Skin epidermis (tissue), 12 donors: ENCODE measurements at regions not wholly inside any gene's neighbourhood (a gene's known extent, or its start where the extent isn't known, plus 50 kb on each side); places are given as distances from the start of the nearest gene placed in this dataset.

Experiments used
- H3K27ac ChIP-seq, 21 experiments: fragments of 200-600 bp; sonication (generic) in 11 of 21; one replicate each; pipeline ENCODE4 v1.5.0; 2020; ENCODE audit warnings: mild to moderate bottlenecking in 3 of 21, inconsistent platforms in 2 of 21, moderate library complexity in 2 of 21
- H3K4me3 ChIP-seq, 7 experiments: fragments of 200-600 bp; sonication (generic) in 2 of 7; one replicate each; pipeline ENCODE4 v1.5.0; 2020; ENCODE audit warnings: inconsistent platforms in 2 of 7, mild to moderate bottlenecking in 2 of 7, moderate library complexity in 1 of 7

- H3K4me3 ChIP-seq, result no peak overlapping the region
- peak overlapping the region in 1 of 21 experiments; percentile 15 for H3K27ac ChIP-seq
These were observed 50.4 kb downstream of the RUSC2 start for GRCh38 chr9:35540315-35540714.

- no peak overlapping the region for H3K27ac ChIP-seq
- no peak overlapping the region for H3K4me3 ChIP-seq
These were observed 56.9 kb downstream of the RUSC2 start for GRCh38 chr9:35546853-35547252.

GRCh38 chr9:35547889-35548418 is 57.1 kb upstream of the TESK1 start:
- H3K27ac ChIP-seq, result peak overlapping the region in 2 of 21 experiments; percentile 30 to 44
- no peak overlapping the region for H3K4me3 ChIP-seq

GRCh38 chr9:35548571-35548970 is 56.5 kb upstream of the TESK1 start:
- Histone ChIP-seq H3K4me3 (no peak overlapping the region), H3K27ac (no peak overlapping the region)

- H3K27ac ChIP-seq, result no peak overlapping the region
- H3K4me3 ChIP-seq, result no peak overlapping the region
These were observed 55.6 kb upstream of the TESK1 start for GRCh38 chr9:35549441-35549840.

GRCh38 chr9:35552376-35552775 is 52.7 kb upstream of the TESK1 start:
- no peak overlapping the region for H3K4me3 ChIP-seq
- H3K27ac ChIP-seq, result peak overlapping the region in 3 of 21 experiments; percentile 6 to 44 (median 21)

- peak overlapping the region in 4 of 21 experiments; percentile 6 to 54 (median 32) for H3K27ac ChIP-seq
These were observed 52.2 kb upstream of the TESK1 start for GRCh38 chr9:35552837-35553236.

GRCh38 chr9:35553670-35554543 is 51.2 kb upstream of the TESK1 start:
- no peak overlapping the region for H3K4me3 ChIP-seq
- H3K27ac ChIP-seq, result peak overlapping the region in 2 of 21 experiments; percentile 12 to 54

More at GRCh38 chr9:35552837-35553236, 52.2 kb upstream of the TESK1 start:
- no peak overlapping the region for H3K4me3 ChIP-seq

- Histone ChIP-seq H3K27ac (no peak overlapping the region), H3K4me3 (no peak overlapping the region)
These were observed 49.8 kb upstream of the TESK1 start for GRCh38 chr9:35555246-35555701.
